DOHH2 (cell line): ENCODE measurements at regions not wholly inside any gene's neighbourhood (a gene's known extent, or its start where the extent isn't known, plus 50 kb on each side); places are given as distances from the start of the nearest gene placed in this dataset.

Source experiments
- H3F3A ChIP-seq: fragments of 200-600 bp; sonication (generic), shearing (Covaris generic); 2 replicates; pipeline ENCODE4 v1.6.0; 2016; ENCODE audit warnings: antibody characterized with exemption, mild to moderate bottlenecking; ENCODE audit not compliant: control insufficient read depth, insufficient read depth
- H3K27ac ChIP-seq: fragments of 200-600 bp; sonication (generic); 2 replicates; pipeline ENCODE4 v1.5.1; 2014; ENCODE audit warnings: low read depth, mild to moderate bottlenecking, low read length, moderate library complexity
- H3K27me3 ChIP-seq: fragments of 200-600 bp; sonication (generic); 2 replicates; pipeline ENCODE4 v1.6.1; 2014; ENCODE audit warnings: mild to moderate bottlenecking, low read length, mixed read lengths; ENCODE audit not compliant: control insufficient read depth
- H3K36me3 ChIP-seq: fragments of 200-600 bp; sonication (generic); 2 replicates; pipeline ENCODE4 v1.6.1; 2014; ENCODE audit warnings: mild to moderate bottlenecking, low read length, moderate library complexity, mixed read lengths; ENCODE audit not compliant: control insufficient read depth
- H3K4me1 ChIP-seq: fragments of 200-600 bp; sonication (generic); 2 replicates; pipeline ENCODE4 v1.6.1; 2014; ENCODE audit warnings: mild to moderate bottlenecking, low read length, mixed read lengths; ENCODE audit not compliant: control insufficient read depth
- H3K4me2 ChIP-seq: fragments of 200-600 bp; sonication (generic); 2 replicates; pipeline ENCODE4 v1.6.0; 2014; ENCODE audit warnings: mild to moderate bottlenecking, low read length, moderate library complexity
- H3K4me3 ChIP-seq: fragments of 200-600 bp; sonication (generic); 2 replicates; pipeline ENCODE4 v1.5.1; 2014; ENCODE audit warnings: mild to moderate bottlenecking, low read length, mixed read lengths
- H3K79me2 ChIP-seq: fragments of 200-600 bp; sonication (generic); 2 replicates; pipeline ENCODE4 v1.6.1; 2014; ENCODE audit warnings: mild to moderate bottlenecking, low read length, mixed read lengths; ENCODE audit not compliant: control insufficient read depth
- H3K9me2 ChIP-seq: fragments of 200-600 bp; sonication (generic); replicated peaks from 2 replicates; pipeline ENCODE4 v1.6.1; 2014; ENCODE audit warnings: mild to moderate bottlenecking, low read length, mixed read lengths; ENCODE audit not compliant: control insufficient read depth
- H3K9me3 ChIP-seq: fragments of 200-600 bp; sonication (generic); 2 replicates; pipeline ENCODE4 v1.6.1; 2014; ENCODE audit warnings: antibody characterized with exemption, low read length, mixed read lengths; ENCODE audit not compliant: control insufficient read depth, insufficient read depth
- H4K20me1 ChIP-seq: fragments of 200-600 bp; sonication (generic); 2 replicates; pipeline ENCODE4 v1.6.0; 2014; ENCODE audit warnings: low read depth, mild to moderate bottlenecking, antibody characterized with exemption, low read length, moderate library complexity; ENCODE audit not compliant: control insufficient read depth, insufficient read depth
- CTCF ChIP-seq: fragments of 200-600 bp; sonication (generic); IDR thresholded peaks from one replicate; pipeline ENCODE4 v1.5.1; 2014; ENCODE audit warnings: antibody characterized with exemption, mild to moderate bottlenecking, low read depth, low read length; ENCODE audit not compliant: poor library complexity, severe bottlenecking
- EZH2phosphoT487 ChIP-seq: fragments of 200-600 bp; sonication (generic); IDR thresholded peaks from 2 replicates; pipeline ENCODE4 v1.6.1; 2017; ENCODE audit warnings: borderline replicate concordance, mild to moderate bottlenecking, antibody characterized with exemption, low read length, moderate library complexity, mixed read lengths

GRCh38 chr4:178083968-178084367, 641.7 kb upstream of the AGA start:
- no peaks in the 10 kb centered on the region for H3F3A ChIP-seq
- no peaks in the 10 kb centered on the region for H3K79me2 ChIP-seq
- H3K9me2 ChIP-seq, result no peaks in the 10 kb centered on the region
- no peaks in the 10 kb centered on the region for H3K36me3 ChIP-seq
- TF ChIP-seq CTCF (no peak), EZH2phosphoT487 (no peak)
- H3K27me3 ChIP-seq, result no peaks in the 10 kb centered on the region
- no peaks in the 10 kb centered on the region for H4K20me1 ChIP-seq
- H3K4me2 ChIP-seq, result no peak overlapping the region
- no peak overlapping the region for H3K27ac ChIP-seq
- H3K4me1 ChIP-seq, result no peaks in the 10 kb centered on the region
- no peak overlapping the region for H3K4me3 ChIP-seq
- no peaks in the 10 kb centered on the region for H3K9me3 ChIP-seq

GRCh38 chr4:178086320-178086719, 644.1 kb upstream of the AGA start:
- Histone ChIP-seq H3K79me2 (no peaks in the 10 kb centered on the region), H3F3A (no peaks in the 10 kb centered on the region), H3K4me3 (no peak overlapping the region), H3K27ac (no peak overlapping the region), H3K4me2 (no peak overlapping the region), H3K27me3 (no peaks in the 10 kb centered on the region), H3K4me1 (no peaks in the 10 kb centered on the region), H3K9me3 (no peaks in the 10 kb centered on the region), H3K36me3 (no peaks in the 10 kb centered on the region), H3K9me2 (no peaks in the 10 kb centered on the region), H4K20me1 (no peaks in the 10 kb centered on the region)
- TF ChIP-seq CTCF, result no peak
- no peak for TF ChIP-seq EZH2phosphoT487

GRCh38 chr4:178090640-178091411, 648.6 kb upstream of the AGA start:
- H3K4me3 ChIP-seq, result no peak overlapping the region
- H3K27ac ChIP-seq, result no peak overlapping the region
- H3K36me3 ChIP-seq, result no peaks in the 10 kb centered on the region

More at GRCh38 chr4:178090640-178091411, 648.6 kb upstream of the AGA start:
- no peaks in the 10 kb centered on the region for H3K9me3 ChIP-seq
- H4K20me1 ChIP-seq, result no peaks in the 10 kb centered on the region
- H3K9me2 ChIP-seq, result no peaks in the 10 kb centered on the region
- no peaks in the 10 kb centered on the region for H3K4me1 ChIP-seq
- H3K4me2 ChIP-seq, result no peak overlapping the region
- no peaks in the 10 kb centered on the region for H3K79me2 ChIP-seq
- TF ChIP-seq CTCF (no peak), EZH2phosphoT487 (no peak)
- H3K27me3 ChIP-seq, result no peaks in the 10 kb centered on the region
- no peaks in the 10 kb centered on the region for H3F3A ChIP-seq
